Common myeloid progenitor, CD34-positive (primary cell): ENCODE measurements at regions not wholly inside any gene's neighbourhood (a gene's known extent, or its start where the extent isn't known, plus 50 kb on each side); places are given as distances from the start of the nearest gene placed in this dataset.

Experiments
- CTCF ChIA-PET: fragments of 350-600 bp; sonication (Branson Sonifier 250); formaldehyde crosslinking; loops from one replicate; lab custom pipeline; 2021; ENCODE audit warnings: antibody characterized with exemption; lab: Charles Lee
- POLR2A ChIA-PET: fragments of 350-600 bp; sonication (Branson Sonifier 250); formaldehyde crosslinking; loops from one replicate; lab custom pipeline; 2021; ENCODE audit warnings: antibody characterized with exemption; lab: Charles Lee
- DNase-seq, 3 donors: peaks; one replicate each; pipeline versions ENCODE4 v3.0.0 to v3.0.0-alpha.2; 2013
- H3K27ac ChIP-seq, 2 experiments: 1 replicate in 1 of 2; 2 replicates in 1 of 2; pipeline ENCODE4 v1.7.0; 2013; ENCODE audit warnings: inconsistent platforms in 2 of 2, low read length in 2 of 2, mild to moderate bottlenecking in 2 of 2, low read depth in 1 of 2, moderate library complexity in 1 of 2; ENCODE audit not compliant: severe bottlenecking in 2 of 2, insufficient read depth in 1 of 2, poor library complexity in 1 of 2
- H3K27me3 ChIP-seq, 5 experiments: replicated peaks in 2 of 5; 1 replicate in 3 of 5; 2 replicates in 2 of 5; pipeline versions ENCODE4 v1.6.1 to v1.7.0; 2013; ENCODE audit warnings: low read length in 4 of 5, mild to moderate bottlenecking in 2 of 5, moderate library complexity in 2 of 5, inconsistent platforms in 1 of 5; ENCODE audit not compliant: insufficient read depth in 5 of 5, control insufficient read depth in 4 of 5
- H3K36me3 ChIP-seq, 4 experiments: 1 replicate in 2 of 4; 2 replicates in 2 of 4; pipeline versions ENCODE4 v1.6.1 to v1.7.0; 2013; ENCODE audit warnings: low read length in 3 of 4, control low read depth in 1 of 4, mild to moderate bottlenecking in 1 of 4; ENCODE audit not compliant: control insufficient read depth in 4 of 4, insufficient read depth in 4 of 4
- H3K4me1 ChIP-seq, 4 experiments: 1 replicate in 3 of 4; 2 replicates in 1 of 4; pipeline versions ENCODE4 v1.6.1 to v1.7.1; 2013; ENCODE audit warnings: low read length in 3 of 4, mild to moderate bottlenecking in 3 of 4, control low read depth in 1 of 4, inconsistent platforms in 1 of 4, moderate library complexity in 1 of 4; ENCODE audit not compliant: control insufficient read depth in 4 of 4, insufficient read depth in 4 of 4; ENCODE audit errors: control extremely low read depth in 1 of 4
- H3K4me3 ChIP-seq, 7 experiments: 1 replicate in 4 of 7; 2 replicates in 3 of 7; pipeline versions ENCODE4 v1.5.1 to v1.7.0; 2013; ENCODE audit warnings: mild to moderate bottlenecking in 7 of 7, low read length in 6 of 7, moderate library complexity in 6 of 7, inconsistent platforms in 2 of 7, low read depth in 2 of 7, control low read depth in 1 of 7; ENCODE audit not compliant: insufficient read depth in 4 of 7, control insufficient read depth in 1 of 7; ENCODE audit errors: extremely low read depth in 1 of 7
- H3K9me3 ChIP-seq, 5 experiments: 1 replicate in 4 of 5; 2 replicates in 1 of 5; pipeline versions ENCODE4 v1.6.1 to v1.7.1; 2013; ENCODE audit warnings: low read length in 4 of 5, mild to moderate bottlenecking in 2 of 5, inconsistent platforms in 1 of 5, low read depth in 1 of 5, moderate library complexity in 1 of 5; ENCODE audit not compliant: control insufficient read depth in 4 of 5, insufficient read depth in 2 of 5; ENCODE audit errors: control extremely low read depth in 1 of 5
- WGBS: methylation state at CpG from one replicate; pipeline ENCODE4 v1.1.5; 2013; ENCODE audit not compliant: insufficient coverage; 5-methylcytosine and 5-hydroxymethylcytosine counted together

- POLR2A ChIA-PET: no interaction called here
- no peaks in the 10 kb centered on the region for H3K36me3 ChIP-seq
- CTCF ChIA-PET: no interaction called here
- DNase-seq: no peak
- no peak overlapping the region for H3K27ac ChIP-seq
- no CpG with 5 or more reads among the region's 2 CpGs for WGBS
- H3K4me1 ChIP-seq: no peaks in the 10 kb centered on the region
- no peaks in the 10 kb centered on the region for H3K9me3 ChIP-seq
- H3K27me3 ChIP-seq: no peaks in the 10 kb centered on the region
- H3K4me3 ChIP-seq: no peak overlapping the region
Observed at GRCh38 chr5:30604648-30605262, 588.7 kb upstream of the CDH6 start.

GRCh38 chr5:30600892-30601291 lies 592.6 kb upstream of the CDH6 start:
- CTCF ChIA-PET: no interaction called here
- Histone ChIP-seq H3K27ac (no peak overlapping the region), H3K9me3 (no peaks in the 10 kb centered on the region), H3K36me3 (no peaks in the 10 kb centered on the region), H3K4me1 (no peaks in the 10 kb centered on the region), H3K4me3 (no peak overlapping the region), H3K27me3 (no peaks in the 10 kb centered on the region)
- POLR2A ChIA-PET: no interaction called here
- DNase-seq: no peak

GRCh38 chr5:30596495-30597064 lies 596.9 kb upstream of the CDH6 start:
- Histone ChIP-seq H3K9me3 (peaks cover 0 to 3% (median 0%) of the 10 kb centered on the region in 5 experiments), H3K36me3 (no peaks in the 10 kb centered on the region), H3K4me3 (no peak overlapping the region), H3K27ac (no peak overlapping the region), H3K4me1 (no peaks in the 10 kb centered on the region), H3K27me3 (no peaks in the 10 kb centered on the region)
- WGBS: no CpG with 5 or more reads among the region's 3 CpGs
- ChIA-PET POLR2A (no interaction called here), CTCF (no interaction called here)
- DNase-seq: no peak

- H3K9me3 ChIP-seq: peaks cover 0 to 3% (median 0%) of the 10 kb centered on the region in 5 experiments
- ChIA-PET CTCF (no interaction called here), POLR2A (no interaction called here)
- 100% methylated on average over 1 of the region's 2 CpGs for whole genome bisulfite sequencing
- no peaks in the 10 kb centered on the region for H3K36me3 ChIP-seq
- H3K27ac ChIP-seq: no peak overlapping the region
- no peak overlapping the region for H3K4me3 ChIP-seq
- H3K27me3 ChIP-seq: no peaks in the 10 kb centered on the region
- DNase-seq: no peak
- H3K4me1 ChIP-seq: no peaks in the 10 kb centered on the region
Observed at GRCh38 chr5:30594331-30594730, 599.2 kb upstream of the CDH6 start.

GRCh38 chr5:30592833-30593232 lies 600.7 kb upstream of the CDH6 start:
- Histone ChIP-seq H3K27me3 (no peaks in the 10 kb centered on the region), H3K9me3 (peaks cover 0 to 3% (median 0%) of the 10 kb centered on the region in 5 experiments), H3K27ac (no peak overlapping the region), H3K4me1 (no peaks in the 10 kb centered on the region), H3K4me3 (no peak overlapping the region), H3K36me3 (no peaks in the 10 kb centered on the region)
- WGBS: 88% methylated on average over 1 of the region's 3 CpGs
- POLR2A ChIA-PET: no interaction called here
- CTCF ChIA-PET: no interaction called here
- DNase-seq: no peak

- WGBS: 59% methylated on average over 6 of the region's 8 CpGs
- POLR2A ChIA-PET: no interaction called here
- H3K27ac ChIP-seq: no peak overlapping the region
- H3K9me3 ChIP-seq: no peaks in the 10 kb centered on the region
- no peak for DNase-seq
- H3K4me1 ChIP-seq: no peaks in the 10 kb centered on the region
- H3K36me3 ChIP-seq: no peaks in the 10 kb centered on the region
- no peak overlapping the region for H3K4me3 ChIP-seq
- CTCF ChIA-PET: no interaction called here
- H3K27me3 ChIP-seq: no peaks in the 10 kb centered on the region
Observed at GRCh38 chr5:30581198-30581935, 612.1 kb upstream of the CDH6 start.

- POLR2A ChIA-PET: no interaction called here
- no CpG with 5 or more reads among the region's 1 CpG for WGBS
- Histone ChIP-seq H3K27ac (no peak overlapping the region), H3K27me3 (no peaks in the 10 kb centered on the region), H3K9me3 (no peaks in the 10 kb centered on the region), H3K4me3 (no peak overlapping the region), H3K36me3 (no peaks in the 10 kb centered on the region), H3K4me1 (no peaks in the 10 kb centered on the region)
- CTCF ChIA-PET: no interaction called here
- no peak for DNase-seq
Observed at GRCh38 chr5:30574761-30575160, 618.7 kb upstream of the CDH6 start.
